Subcutaneous abdominal adipose tissue (tissue), 5 donors: ENCODE measurements at regions not wholly inside any gene's neighbourhood (a gene's known extent, or its start where the extent isn't known, plus 50 kb on each side); places are given as distances from the start of the nearest gene placed in this dataset.
"Not testable (repeated sequence)": the region's sequence is repeated elsewhere in the genome, so short reads cannot be mapped to it uniquely, and the experiment has no call there.

Source experiments
- H3K27ac ChIP-seq: one replicate; pipeline ENCODE4 v1.7.0; 2013; ENCODE audit warnings: low read depth, mild to moderate bottlenecking, inconsistent platforms, low read length, moderate library complexity
- H3K27me3 ChIP-seq, 5 donors: one replicate each; pipeline ENCODE4 v1.7.0; 2013; ENCODE audit warnings: low read length in 5 of 5, inconsistent platforms in 1 of 5; ENCODE audit not compliant: control insufficient read depth in 5 of 5, insufficient read depth in 4 of 5
- H3K36me3 ChIP-seq, 5 donors: one replicate each; pipeline ENCODE4 v1.7.0; 2013; ENCODE audit warnings: low read length in 5 of 5; ENCODE audit not compliant: control insufficient read depth in 5 of 5, insufficient read depth in 5 of 5
- H3K4me1 ChIP-seq, 5 donors: one replicate each; pipeline ENCODE4 v1.7.0; 2013; ENCODE audit warnings: low read length in 5 of 5, mild to moderate bottlenecking in 3 of 5, moderate library complexity in 1 of 5; ENCODE audit not compliant: control insufficient read depth in 5 of 5, insufficient read depth in 5 of 5
- H3K4me3 ChIP-seq, 5 donors: one replicate each; pipeline ENCODE4 v1.7.0; 2013; ENCODE audit warnings: low read length in 5 of 5, low read depth in 1 of 5
- H3K9ac ChIP-seq, 5 donors: one replicate each; pipeline ENCODE4 v1.7.0; 2013; ENCODE audit warnings: low read length in 5 of 5, mild to moderate bottlenecking in 4 of 5, moderate library complexity in 3 of 5
- H3K9me3 ChIP-seq, 5 donors: one replicate each; pipeline ENCODE4 v1.7.0; 2013; ENCODE audit warnings: low read length in 5 of 5; ENCODE audit not compliant: control insufficient read depth in 5 of 5
- donor health status: healthy.
- donor health status: healthy.
- donor health status: healthy.
- donor health status: healthy.
- donor health status: healthy.

DNA sequence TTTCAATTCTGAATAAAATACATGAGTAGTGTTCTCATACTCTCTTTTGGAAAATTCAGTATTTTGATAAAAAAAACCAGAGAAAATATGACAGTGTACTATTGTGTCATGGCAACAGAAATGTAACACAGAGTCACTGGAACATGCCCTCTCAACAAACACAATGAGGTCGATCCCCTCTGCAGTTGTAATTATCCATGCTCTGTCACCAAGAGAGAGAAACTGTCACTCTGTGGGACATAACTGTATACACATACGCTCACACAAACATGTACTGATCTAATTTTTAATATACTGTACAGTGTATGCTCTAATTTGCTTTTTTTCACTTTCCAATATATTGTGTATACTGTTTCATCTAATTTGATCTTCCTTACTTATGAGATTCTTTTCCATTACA lies 1136.8 kb upstream of the TENM3 start:
- no peaks in the 10 kb centered on the region for H3K36me3 ChIP-seq
- H3K27ac ChIP-seq = no peak overlapping the region
- H3K9me3 ChIP-seq = no peaks in the 10 kb centered on the region
- H3K4me1 ChIP-seq = no peaks in the 10 kb centered on the region
- H3K27me3 ChIP-seq = no peaks in the 10 kb centered on the region
- no peak overlapping the region for H3K9ac ChIP-seq
- H3K4me3 ChIP-seq = no peak overlapping the region

- Histone ChIP-seq H3K27ac (no peak overlapping the region), H3K4me1 (no peaks in the 10 kb centered on the region), H3K36me3 (no peaks in the 10 kb centered on the region), H3K4me3 (no peak overlapping the region), H3K27me3 (no peaks in the 10 kb centered on the region), H3K9me3 (no peaks in the 10 kb centered on the region), H3K9ac (no peak overlapping the region)
Observed at GRCh38 chr4:181108237-181108636, 1135.0 kb upstream of the TENM3 start.

DNA sequence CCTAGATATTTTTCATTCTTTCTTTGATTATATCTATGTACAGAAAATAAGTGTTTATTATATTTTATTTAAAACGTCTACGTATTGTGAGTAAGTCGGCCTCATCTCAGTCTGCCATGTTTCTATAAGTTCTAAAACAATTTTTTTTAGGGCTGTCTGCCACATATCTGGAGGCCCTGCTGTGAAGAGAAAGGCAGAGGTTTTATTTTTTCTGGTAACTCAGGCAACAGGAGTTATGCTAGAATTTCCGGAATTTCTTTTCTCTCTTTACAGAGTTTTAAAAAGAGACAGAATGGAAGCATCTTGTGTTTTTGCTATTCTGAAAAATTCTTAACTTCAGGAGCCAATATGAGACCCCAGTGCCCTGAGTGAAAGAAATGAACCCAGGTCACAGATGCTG lies 1124.0 kb upstream of the TENM3 start:
- H3K9me3 ChIP-seq = no peaks in the 10 kb centered on the region
- H3K27ac ChIP-seq = no peak overlapping the region
- H3K4me3 ChIP-seq = no peak overlapping the region
- H3K27me3 ChIP-seq = peaks cover 0 to 3% (median 0%) of the 10 kb centered on the region in 5 donors
- no peaks in the 10 kb centered on the region for H3K4me1 ChIP-seq
- H3K9ac ChIP-seq = no peak overlapping the region
- H3K36me3 ChIP-seq = no peaks in the 10 kb centered on the region

- Histone ChIP-seq H3K36me3 (no peaks in the 10 kb centered on the region), H3K4me3 (no peak overlapping the region), H3K9me3 (no peaks in the 10 kb centered on the region), H3K27ac (no peak overlapping the region), H3K9ac (no peak overlapping the region), H3K4me1 (no peaks in the 10 kb centered on the region), H3K27me3 (peaks cover 0 to 3% (median 0%) of the 10 kb centered on the region in 5 donors)
Observed at GRCh38 chr4:181121733-181122132, 1121.5 kb upstream of the TENM3 start.

- no peak overlapping the region for H3K4me3 ChIP-seq
- no peaks in the 10 kb centered on the region for H3K4me1 ChIP-seq
- peaks cover 0 to 22% (median 5%) of the 10 kb centered on the region in 5 donors for H3K9me3 ChIP-seq
- no peaks in the 10 kb centered on the region for H3K36me3 ChIP-seq
- no peak overlapping the region for H3K27ac ChIP-seq
- H3K27me3 ChIP-seq = no peaks in the 10 kb centered on the region
- H3K9ac ChIP-seq = no peak overlapping the region
Observed at GRCh38 chr4:181127171-181127570, 1116.0 kb upstream of the TENM3 start.

DNA sequence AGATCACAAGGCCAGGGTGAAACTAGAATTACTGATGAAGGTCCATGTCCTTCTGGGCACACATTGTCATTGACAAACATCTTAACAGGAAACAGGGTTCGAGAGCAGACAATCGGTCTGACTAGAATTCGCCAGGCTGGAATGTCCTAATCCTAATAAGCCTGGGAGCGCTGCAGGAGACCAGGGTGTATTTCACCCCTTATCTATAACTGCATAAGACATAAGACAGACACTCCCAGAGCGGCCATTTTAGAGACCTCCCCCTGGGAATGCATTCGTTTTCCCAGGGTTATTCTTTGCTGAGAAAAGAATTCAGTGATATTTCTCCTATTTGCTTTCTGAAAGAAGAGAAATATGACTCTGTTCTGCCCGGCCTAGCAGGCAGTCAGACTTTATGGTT lies 1112.9 kb upstream of the TENM3 start:
- H3K36me3 ChIP-seq, H3K4me3 ChIP-seq, H3K4me1 ChIP-seq, H3K9ac ChIP-seq, H3K27ac ChIP-seq, H3K27me3 ChIP-seq: not testable (repeated sequence)
- H3K9me3 ChIP-seq = peaks cover 0 to 22% (median 5%) of the 10 kb centered on the region in 5 donors

GRCh38 chr4:181137351-181137750 lies 1105.9 kb upstream of the TENM3 start:
- H3K4me3 ChIP-seq = no peak overlapping the region
- no peaks in the 10 kb centered on the region for H3K36me3 ChIP-seq
- peaks cover 0 to 11% (median 4%) of the 10 kb centered on the region in 5 donors for H3K4me1 ChIP-seq
- no peak overlapping the region for H3K9ac ChIP-seq
- no peaks in the 10 kb centered on the region for H3K27me3 ChIP-seq
- H3K27ac ChIP-seq = no peak overlapping the region
- no peaks in the 10 kb centered on the region for H3K9me3 ChIP-seq

DNA sequence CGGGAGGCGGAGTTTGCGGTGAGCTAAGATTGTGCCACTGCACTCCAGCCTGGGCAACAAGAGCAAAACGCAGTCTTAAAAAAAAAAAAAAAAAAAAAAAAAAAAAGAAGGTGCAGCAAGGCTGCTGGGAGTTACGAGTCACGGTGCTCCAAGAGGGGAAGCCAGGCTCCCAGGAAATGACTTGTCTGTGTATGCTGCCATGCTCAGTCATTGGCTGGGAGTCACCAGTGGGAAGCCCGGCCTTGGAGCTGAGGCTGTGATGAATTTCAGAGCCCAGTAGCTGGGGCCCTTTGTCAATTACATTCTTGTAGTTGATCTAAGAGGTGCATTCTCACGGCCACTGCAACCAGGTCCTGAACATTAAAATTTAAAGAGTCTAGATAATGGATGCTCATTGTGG lies 1105.1 kb upstream of the TENM3 start:
- no peaks in the 10 kb centered on the region for H3K9me3 ChIP-seq
- no peak overlapping the region for H3K4me3 ChIP-seq
- H3K27me3 ChIP-seq = peaks cover 0 to 2% (median 0%) of the 10 kb centered on the region in 5 donors
- peaks cover 0 to 11% (median 4%) of the 10 kb centered on the region in 5 donors for H3K4me1 ChIP-seq
- H3K9ac ChIP-seq = no peak overlapping the region
- H3K27ac ChIP-seq = no peak overlapping the region
- no peaks in the 10 kb centered on the region for H3K36me3 ChIP-seq

DNA sequence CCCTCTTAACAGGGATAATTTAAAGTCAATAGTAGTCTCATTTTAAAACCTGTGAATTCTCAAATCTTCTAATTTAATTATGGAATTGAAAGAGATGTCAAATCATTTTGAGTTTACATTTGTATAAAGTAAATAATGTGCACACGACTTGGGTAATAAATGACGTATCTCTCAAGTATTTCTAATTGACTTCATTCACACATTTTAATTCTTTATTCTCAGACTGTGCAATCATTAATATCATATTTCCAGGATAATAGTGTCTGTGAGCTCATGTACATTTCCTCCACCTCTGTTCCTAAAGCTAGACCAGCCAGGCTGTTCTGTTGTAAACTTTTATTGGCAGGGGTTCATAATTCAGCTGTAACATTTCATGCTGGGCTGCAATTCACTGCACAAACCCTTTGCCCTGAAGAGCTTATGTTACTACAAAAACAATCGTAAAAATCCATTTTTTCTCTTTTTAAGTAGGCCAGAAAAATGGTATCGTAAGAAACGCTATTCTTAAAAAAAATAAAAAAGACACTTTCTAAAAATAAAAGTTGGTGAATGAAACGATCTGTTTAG lies 1103.1 kb upstream of the TENM3 start:
- Histone ChIP-seq H3K27me3 (peaks cover 0 to 2% (median 0%) of the 10 kb centered on the region in 5 donors), H3K27ac (no peak overlapping the region), H3K4me1 (peaks cover 0 to 11% (median 4%) of the 10 kb centered on the region in 5 donors), H3K4me3 (peak overlapping the region in 1 of 5 donors; percentile 17), H3K9ac (no peak overlapping the region), H3K9me3 (no peaks in the 10 kb centered on the region), H3K36me3 (no peaks in the 10 kb centered on the region)

DNA sequence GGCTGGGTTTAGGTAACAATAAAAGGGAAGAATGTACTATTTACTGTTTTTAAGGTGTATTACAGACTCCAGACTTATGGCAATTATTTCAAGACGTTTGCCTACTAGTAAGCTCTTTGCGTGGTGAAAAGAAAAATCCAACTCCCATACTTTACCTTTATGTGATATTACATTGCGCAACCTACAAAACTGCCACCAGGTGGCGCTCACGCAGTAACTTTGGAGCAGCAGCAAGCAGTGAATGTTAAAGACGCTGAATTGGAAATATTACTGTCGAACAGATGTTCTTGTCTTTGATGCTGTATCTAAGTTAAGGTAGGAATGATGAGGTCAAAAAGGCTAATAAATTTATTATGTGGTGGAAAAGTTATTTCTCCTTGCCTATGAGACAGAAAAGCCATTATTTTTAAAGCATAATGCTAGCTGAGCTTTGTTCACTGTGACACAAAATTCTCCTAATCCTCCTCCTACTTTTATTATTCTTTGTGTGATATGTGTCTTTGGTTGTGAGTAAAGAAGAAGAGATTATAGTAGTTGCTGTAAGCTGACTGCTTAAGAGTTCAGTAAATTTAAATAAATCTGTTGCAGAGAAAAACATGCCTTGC lies 1099.8 kb upstream of the TENM3 start:
- peaks cover 0 to 11% (median 4%) of the 10 kb centered on the region in 5 donors for H3K4me1 ChIP-seq
- no peak overlapping the region for H3K4me3 ChIP-seq
- H3K27ac ChIP-seq = no peak overlapping the region
- peaks cover 0 to 2% (median 0%) of the 10 kb centered on the region in 5 donors for H3K27me3 ChIP-seq
- no peaks in the 10 kb centered on the region for H3K36me3 ChIP-seq
- no peak overlapping the region for H3K9ac ChIP-seq
- H3K9me3 ChIP-seq = no peaks in the 10 kb centered on the region
